Head of caudate nucleus (tissue), 42 donors: ENCODE measurements at regions not wholly inside any gene's neighbourhood (a gene's known extent, or its start where the extent isn't known, plus 50 kb on each side); places are given as distances from the start of the nearest gene placed in this dataset.
"Not testable (repeated sequence)": the region's sequence is repeated elsewhere in the genome, so short reads cannot be mapped to it uniquely, and the experiment has no call there.

Source experiments
- DNase-seq, 42 donors: peaks; one replicate each; pipeline versions ENCODE4 v3.0.0 to v3.0.0-alpha.2; 2020 to 2021; ENCODE audit warnings: mixed read lengths in 7 of 42
- intact Hi-C: fragments of 100-400 bp; cut with DNase I; formaldehyde crosslinking; loops from one replicate; pipeline ENCODE4 v1.15.0; 2022

GRCh38 chr18:79590191-79591031 lies 89.2 kb upstream of the CTDP1 start:
- peak in 30 of 42 donors; percentile 23 to 71 (median 48) for DNase-seq
- intact Hi-C loops = no loop called here

- no peak for DNase-seq
- intact Hi-C loops = no loop called here
Measured at GRCh38 chr18:79591032-79591308, 88.6 kb upstream of the CTDP1 start.

GRCh38 chr18:79592684-79593083 lies 86.9 kb upstream of the CTDP1 start:
- DNase-seq, intact Hi-C loops: not testable (repeated sequence)

GRCh38 chr18:79595876-79596374 lies 83.7 kb upstream of the CTDP1 start:
- intact Hi-C loops = no loop called here
- DNase-seq = peak in 3 of 42 donors; percentile 2 to 33 (median 3)

- intact Hi-C loops = no loop called here
- DNase-seq = peak in 1 of 42 donors; percentile 33
Measured at GRCh38 chr18:79596446-79597175, 83.0 kb upstream of the CTDP1 start.

GRCh38 chr18:79597176-79597830 lies 82.3 kb upstream of the CTDP1 start:
- intact Hi-C loops = no loop called here
- peak in 3 of 42 donors; percentile 3 to 24 (median 4) for DNase-seq

GRCh38 chr18:79597831-79598632 lies 81.6 kb upstream of the CTDP1 start:
- intact Hi-C loops = no loop called here
- peak in 3 of 42 donors; percentile 3 to 33 (median 9) for DNase-seq

GRCh38 chr18:79598633-79599175 lies 80.9 kb upstream of the CTDP1 start:
- DNase-seq = peak in 2 of 42 donors; percentile 7 to 30
- intact Hi-C loops = no loop called here

- DNase-seq = peak in 4 of 42 donors; percentile 1 to 30 (median 8)
- intact Hi-C loops = no loop called here
Measured at GRCh38 chr18:79599441-79599931, 80.1 kb upstream of the CTDP1 start.

GRCh38 chr18:79600141-79600540 lies 79.5 kb upstream of the CTDP1 start:
- peak in 5 of 42 donors; percentile 0 to 22 (median 5) for DNase-seq

GRCh38 chr18:79600596-79600995 lies 79.0 kb upstream of the CTDP1 start:
- intact Hi-C loops = no loop called here
- peak in 3 of 42 donors; percentile 2 to 3 (median 2) for DNase-seq

More at GRCh38 chr18:79600141-79600540, 79.5 kb upstream of the CTDP1 start:
- intact Hi-C loops = no loop called here

- peak in 2 of 42 donors; percentile 4 to 18 for DNase-seq
- intact Hi-C loops = no loop called here
Measured at GRCh38 chr18:79601234-79601633, 78.4 kb upstream of the CTDP1 start.

GRCh38 chr18:79603321-79604204 lies 76.0 kb upstream of the CTDP1 start:
- DNase-seq = peak in 2 of 42 donors; percentile 3 to 22
- intact Hi-C loops = no loop called here

GRCh38 chr18:79604205-79604912 lies 75.2 kb upstream of the CTDP1 start:
- peak in 1 of 42 donors; percentile 6 for DNase-seq
- intact Hi-C loops = no loop called here

- intact Hi-C loops = no loop called here
- peak in 2 of 42 donors; percentile 3 to 4 for DNase-seq
Measured at GRCh38 chr18:79604913-79605880, 74.4 kb upstream of the CTDP1 start.
